GM12891 (cell line): ENCODE measurements at regions not wholly inside any gene's neighbourhood (a gene's known extent, or its start where the extent isn't known, plus 50 kb on each side); places are given as distances from the start of the nearest gene placed in this dataset.

Experiments used
- POLR2A ChIP-seq: IDR thresholded peaks from 2 replicates; pipeline ENCODE4 v1.6.1; 2011; ENCODE audit warnings: low read depth, low read length, control low read depth
- TAF1 ChIP-seq: IDR thresholded peaks from 2 replicates; pipeline ENCODE4 v1.6.1; 2011; ENCODE audit warnings: low read depth, low read length, control low read depth

DNA sequence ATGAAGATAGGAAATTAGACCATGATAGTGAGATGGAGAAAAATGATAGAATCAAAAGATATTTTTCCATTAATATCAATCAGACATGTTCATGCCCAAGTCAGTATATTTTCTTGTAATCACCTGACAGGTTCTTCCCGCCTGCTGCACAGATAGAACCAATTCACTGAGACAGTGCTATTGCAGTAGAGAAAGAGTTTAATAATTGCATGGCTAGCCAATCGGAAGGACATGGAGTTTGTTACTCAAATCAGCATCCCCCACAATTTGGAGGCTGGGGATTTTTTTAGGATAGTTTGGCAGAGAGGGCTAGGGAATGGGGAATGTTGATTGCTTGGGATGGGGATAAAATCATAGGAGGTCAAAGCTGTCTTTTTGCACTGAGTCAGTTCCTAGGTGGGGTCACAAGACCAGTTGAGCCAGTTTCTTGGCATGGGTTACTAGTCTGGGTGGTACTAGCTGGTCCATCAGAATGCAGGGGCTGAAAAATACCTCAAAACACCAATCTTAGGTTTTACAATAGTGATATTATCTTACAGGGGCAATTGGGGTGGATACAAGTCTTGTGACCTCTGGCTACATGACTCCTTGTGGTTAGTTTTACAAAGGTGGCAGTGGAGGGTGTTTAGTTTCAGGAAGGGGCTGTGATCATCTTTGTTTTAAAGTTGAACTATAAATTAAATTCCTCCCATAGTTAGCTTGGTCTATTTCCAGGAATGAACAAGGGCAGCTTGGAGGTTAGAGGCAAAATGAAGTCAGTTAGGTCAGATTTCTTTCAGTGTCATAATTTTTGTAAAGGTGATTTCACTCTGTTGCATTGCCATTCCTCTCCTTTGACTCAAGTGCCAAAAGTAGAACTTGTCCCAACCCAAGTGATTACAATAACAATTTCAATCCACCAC is 100.3 kb upstream of the PDE5A start:
- no peak for TF ChIP-seq POLR2A
- no peak for TF ChIP-seq TAF1
